HFFc6 (cell line): ENCODE measurements at regions not wholly inside any gene's neighbourhood (a gene's known extent, or its start where the extent isn't known, plus 50 kb on each side); places are given as distances from the start of the nearest gene placed in this dataset.

ENCODE experiments used
- DNase-seq: peaks from one replicate; pipeline ENCODE4 v3.0.0-alpha.2; 2018
- H3K27ac Mint-ChIP-seq: 2 replicates; pipeline ENCODE4 v1.8.0; 2020; ENCODE audit warnings: mild to moderate bottlenecking, mixed read lengths
- H3K27me3 Mint-ChIP-seq: 2 replicates; pipeline ENCODE4 v1.8.0; 2021; ENCODE audit warnings: mild to moderate bottlenecking, moderate library complexity, mixed read lengths; ENCODE audit not compliant: insufficient read depth
- H3K36me3 Mint-ChIP-seq: 2 replicates; pipeline ENCODE4 v1.8.0; 2021; ENCODE audit warnings: low read depth, mixed read lengths
- H3K4me1 Mint-ChIP-seq: 2 replicates; pipeline ENCODE4 v1.8.0; 2020; ENCODE audit warnings: low read depth, mixed read lengths
- H3K4me3 Mint-ChIP-seq: 2 replicates; pipeline ENCODE4 v1.8.0; 2020; ENCODE audit warnings: mild to moderate bottlenecking, moderate library complexity, mixed read lengths
- H3K9me3 Mint-ChIP-seq: 2 replicates; pipeline ENCODE4 v1.8.0; 2020; ENCODE audit warnings: mild to moderate bottlenecking, mixed read lengths
- TF ChIP-seq, protein P1 (sequence below): fragments of 200-600 bp; sonication (generic); IDR thresholded peaks from 2 replicates; pipeline ENCODE4 v1.5.0; 2021; ENCODE audit warnings: antibody characterized with exemption, mild to moderate bottlenecking

DNA sequence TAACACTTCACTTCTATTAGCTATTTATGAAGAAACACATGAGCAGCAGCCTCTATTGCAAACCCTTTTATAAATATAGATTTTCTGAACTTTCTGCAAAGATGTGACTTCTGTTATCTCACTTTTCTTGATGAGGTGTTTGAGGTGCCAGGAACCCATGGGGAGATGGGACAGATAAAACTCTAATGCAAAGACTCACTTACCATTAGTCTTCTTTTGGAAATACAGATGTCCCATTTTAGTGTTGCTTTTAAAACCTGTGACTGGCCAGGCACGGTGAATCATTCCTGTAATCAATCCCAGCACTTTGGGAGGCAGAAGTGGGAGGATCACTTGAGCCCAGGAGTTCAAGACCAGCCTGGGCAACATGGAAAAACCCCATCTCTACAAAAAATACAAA, 171.3 kb upstream of the GAS1 start:
- H3K9me3 Mint-ChIP-seq, result no peaks in the 10 kb centered on the region
- no peak overlapping the region for H3K27ac Mint-ChIP-seq
- no peaks in the 10 kb centered on the region for H3K36me3 Mint-ChIP-seq
- no peak for DNase-seq
- no peaks in the 10 kb centered on the region for H3K27me3 Mint-ChIP-seq
- TF ChIP-seq, protein P1, sequence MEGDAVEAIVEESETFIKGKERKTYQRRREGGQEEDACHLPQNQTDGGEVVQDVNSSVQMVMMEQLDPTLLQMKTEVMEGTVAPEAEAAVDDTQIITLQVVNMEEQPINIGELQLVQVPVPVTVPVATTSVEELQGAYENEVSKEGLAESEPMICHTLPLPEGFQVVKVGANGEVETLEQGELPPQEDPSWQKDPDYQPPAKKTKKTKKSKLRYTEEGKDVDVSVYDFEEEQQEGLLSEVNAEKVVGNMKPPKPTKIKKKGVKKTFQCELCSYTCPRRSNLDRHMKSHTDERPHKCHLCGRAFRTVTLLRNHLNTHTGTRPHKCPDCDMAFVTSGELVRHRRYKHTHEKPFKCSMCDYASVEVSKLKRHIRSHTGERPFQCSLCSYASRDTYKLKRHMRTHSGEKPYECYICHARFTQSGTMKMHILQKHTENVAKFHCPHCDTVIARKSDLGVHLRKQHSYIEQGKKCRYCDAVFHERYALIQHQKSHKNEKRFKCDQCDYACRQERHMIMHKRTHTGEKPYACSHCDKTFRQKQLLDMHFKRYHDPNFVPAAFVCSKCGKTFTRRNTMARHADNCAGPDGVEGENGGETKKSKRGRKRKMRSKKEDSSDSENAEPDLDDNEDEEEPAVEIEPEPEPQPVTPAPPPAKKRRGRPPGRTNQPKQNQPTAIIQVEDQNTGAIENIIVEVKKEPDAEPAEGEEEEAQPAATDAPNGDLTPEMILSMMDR, result no peak
- no peak overlapping the region for H3K4me3 Mint-ChIP-seq
- peaks cover 31% of the 10 kb centered on the region for H3K4me1 Mint-ChIP-seq

DNA sequence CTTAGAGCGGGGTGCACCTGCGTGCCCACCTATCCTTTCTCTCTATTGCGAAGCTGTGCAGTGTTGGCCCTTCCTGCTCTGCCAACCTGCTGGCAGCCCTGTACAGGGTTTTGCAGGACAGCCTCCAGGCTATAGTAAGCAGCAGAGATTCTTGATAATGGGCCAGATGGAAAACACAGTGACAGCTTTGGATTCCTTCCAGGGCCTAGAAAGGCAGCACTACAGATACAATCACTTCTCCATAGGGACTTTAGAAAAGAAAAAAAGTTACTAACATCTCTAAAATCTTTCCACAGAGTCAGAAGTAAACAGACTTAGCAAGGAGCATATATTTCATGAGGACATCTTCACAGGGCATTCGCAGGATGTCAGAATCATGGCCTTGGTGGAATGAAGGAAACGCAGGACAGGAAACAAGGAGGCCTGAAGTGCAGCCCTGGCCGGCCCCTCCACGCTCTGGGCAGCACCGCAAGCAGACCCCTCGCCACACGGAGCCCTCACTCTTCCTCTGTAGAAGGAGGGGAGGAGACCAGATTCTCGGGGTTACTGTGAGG, 172.1 kb upstream of the GAS1 start:
- no peaks in the 10 kb centered on the region for H3K9me3 Mint-ChIP-seq
- H3K27me3 Mint-ChIP-seq, result no peaks in the 10 kb centered on the region
- peak overlapping the region; percentile 29; the same call in 1 of the 2 replicates for H3K4me3 Mint-ChIP-seq
- peak overlapping the region; percentile 79 for H3K27ac Mint-ChIP-seq
- no peaks in the 10 kb centered on the region for H3K36me3 Mint-ChIP-seq
- TF ChIP-seq, protein P1, result no peak
- peaks cover 39% of the 10 kb centered on the region for H3K4me1 Mint-ChIP-seq
- peak; percentile 87 for DNase-seq

DNA sequence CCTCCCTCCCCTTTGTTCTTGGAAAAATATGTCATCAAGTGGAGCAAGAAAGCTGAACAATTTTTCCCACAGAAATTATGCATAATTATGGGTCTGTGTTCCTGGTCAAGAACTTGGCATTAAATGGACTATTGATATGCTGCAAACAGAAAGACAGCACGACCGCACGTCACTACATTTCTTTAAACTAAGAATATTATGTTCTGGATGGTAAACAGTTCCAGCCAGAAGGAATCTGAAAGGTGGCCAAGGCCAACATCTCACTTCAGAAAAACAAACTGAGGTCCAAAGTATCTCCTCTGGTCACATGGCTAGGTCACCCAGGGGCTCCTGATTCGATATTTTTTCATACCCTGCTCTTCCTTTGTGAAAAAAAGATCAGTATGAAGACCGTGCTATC, 173.3 kb upstream of the GAS1 start:
- Mint-ChIP-seq H3K4me3 (no peak overlapping the region), H3K36me3 (no peaks in the 10 kb centered on the region), H3K27ac (peak overlapping the region; percentile 3; the same call in 1 of the 2 replicates), H3K9me3 (no peaks in the 10 kb centered on the region), H3K27me3 (peaks cover 2% of the 10 kb centered on the region; the same call in 1 of the 2 replicates), H3K4me1 (peaks cover 43% of the 10 kb centered on the region)
- TF ChIP-seq, protein P1, result no peak
- no peak for DNase-seq

DNA sequence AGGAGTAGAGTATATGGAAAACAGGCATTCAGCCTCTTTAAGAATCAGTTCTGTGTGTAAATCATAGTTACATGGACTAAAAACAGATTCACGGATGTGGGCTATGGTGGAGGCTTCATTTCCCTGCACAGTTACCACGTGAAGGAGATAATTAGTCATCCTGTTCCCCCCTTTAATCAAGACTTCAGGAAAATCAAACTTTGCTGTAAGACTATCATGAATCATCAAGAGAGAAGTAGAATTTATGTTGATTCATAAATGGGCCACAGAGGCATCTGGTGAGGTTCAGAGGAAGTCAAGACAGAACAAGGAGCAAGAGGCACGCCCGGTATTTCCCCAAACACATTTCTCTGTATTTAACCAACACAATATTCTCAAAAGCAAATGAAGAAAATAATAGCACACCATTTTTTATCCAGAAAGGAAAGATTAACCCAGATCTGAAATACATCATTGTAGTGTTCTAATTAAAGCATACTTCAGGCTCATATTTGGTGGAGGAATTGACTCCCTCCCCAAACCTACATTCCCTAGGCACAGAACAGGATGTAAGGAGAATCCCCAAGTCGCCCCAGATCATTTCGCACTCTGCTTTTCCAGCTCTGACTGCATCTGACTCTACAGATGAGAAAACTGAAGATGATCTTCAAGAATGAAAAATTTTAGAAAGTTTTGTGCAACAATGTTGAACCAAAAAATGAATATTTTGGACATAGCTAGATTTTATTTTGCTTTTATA, 175.8 kb upstream of the GAS1 start:
- no peaks in the 10 kb centered on the region for H3K9me3 Mint-ChIP-seq
- no peaks in the 10 kb centered on the region for H3K36me3 Mint-ChIP-seq
- peaks cover 43% of the 10 kb centered on the region for H3K4me1 Mint-ChIP-seq
- H3K27ac Mint-ChIP-seq, result peak overlapping the region; percentile 71
- TF ChIP-seq, protein P1, result no peak
- peak overlapping the region; percentile 60 for H3K4me3 Mint-ChIP-seq
- peaks cover 2% of the 10 kb centered on the region; the same call in 1 of the 2 replicates for H3K27me3 Mint-ChIP-seq
- DNase-seq, result peak; percentile 72

DNA sequence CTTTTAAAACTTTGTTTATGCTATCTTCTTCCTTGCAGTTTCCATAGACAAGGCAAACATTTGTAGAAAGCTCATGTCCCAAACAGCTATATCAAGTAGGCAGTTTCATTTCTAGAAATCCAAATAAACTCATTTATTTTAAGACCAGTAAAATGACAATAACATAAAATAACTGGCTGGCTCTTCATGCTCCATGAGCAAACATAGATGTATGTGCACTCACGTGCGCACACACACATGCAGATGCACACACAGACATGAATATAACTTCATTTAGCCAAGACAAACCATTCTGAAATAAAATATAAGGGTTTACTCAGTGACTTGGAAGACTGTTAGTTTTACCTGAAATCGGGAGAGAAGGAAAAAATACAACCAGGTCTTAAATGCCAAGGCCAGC, 176.5 kb upstream of the GAS1 start:
- no peaks in the 10 kb centered on the region for H3K9me3 Mint-ChIP-seq
- H3K27me3 Mint-ChIP-seq, result peaks cover 4% of the 10 kb centered on the region
- H3K4me1 Mint-ChIP-seq, result peaks cover 43% of the 10 kb centered on the region
- peak overlapping the region; percentile 71 for H3K27ac Mint-ChIP-seq
- no peaks in the 10 kb centered on the region for H3K36me3 Mint-ChIP-seq
- DNase-seq, result no peak
- no peak overlapping the region for H3K4me3 Mint-ChIP-seq
- TF ChIP-seq, protein P1, result no peak
